ENCODE measurements at regions not wholly inside any gene's neighbourhood (a gene's known extent, or its start where the extent isn't known, plus 50 kb on each side); places are given as distances from the start of the nearest gene placed in this dataset.
"Not testable (repeated sequence)": the region's sequence is repeated elsewhere in the genome, so short reads cannot be mapped to it uniquely, and the experiment has no call there.

DNA sequence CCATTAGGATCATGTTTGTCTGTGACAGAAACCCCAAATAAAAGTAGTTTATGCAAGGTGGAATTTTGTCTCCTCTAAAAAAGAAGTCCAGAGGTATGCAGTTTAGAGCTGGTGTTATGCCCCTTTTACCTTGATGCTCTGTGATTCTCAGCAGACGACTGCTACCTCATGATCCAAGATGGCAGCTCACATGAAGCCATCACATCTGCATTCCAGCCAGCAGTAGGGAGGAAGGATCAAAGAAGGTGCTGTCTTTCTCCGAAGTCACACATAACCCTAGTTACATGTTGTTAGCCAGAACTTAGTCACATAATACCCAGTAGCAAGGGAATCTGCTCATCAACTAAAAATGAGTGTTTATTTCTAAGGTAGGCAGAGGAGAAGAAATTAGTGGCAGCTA is 135.7 kb upstream of the HS3ST2 start:
- DNase-seq (ENCODE audit: low read depth in 2 of 2) = no peak

- no peak for DNase-seq (ENCODE audit: low read depth in 2 of 2)
Observed at GRCh38 chr16:22681554-22682291, 132.2 kb upstream of the HS3ST2 start.

GRCh38 chr16:22683258-22683657 is 130.7 kb upstream of the HS3ST2 start:
- no peak for DNase-seq (ENCODE audit: low read depth in 2 of 2)

DNA sequence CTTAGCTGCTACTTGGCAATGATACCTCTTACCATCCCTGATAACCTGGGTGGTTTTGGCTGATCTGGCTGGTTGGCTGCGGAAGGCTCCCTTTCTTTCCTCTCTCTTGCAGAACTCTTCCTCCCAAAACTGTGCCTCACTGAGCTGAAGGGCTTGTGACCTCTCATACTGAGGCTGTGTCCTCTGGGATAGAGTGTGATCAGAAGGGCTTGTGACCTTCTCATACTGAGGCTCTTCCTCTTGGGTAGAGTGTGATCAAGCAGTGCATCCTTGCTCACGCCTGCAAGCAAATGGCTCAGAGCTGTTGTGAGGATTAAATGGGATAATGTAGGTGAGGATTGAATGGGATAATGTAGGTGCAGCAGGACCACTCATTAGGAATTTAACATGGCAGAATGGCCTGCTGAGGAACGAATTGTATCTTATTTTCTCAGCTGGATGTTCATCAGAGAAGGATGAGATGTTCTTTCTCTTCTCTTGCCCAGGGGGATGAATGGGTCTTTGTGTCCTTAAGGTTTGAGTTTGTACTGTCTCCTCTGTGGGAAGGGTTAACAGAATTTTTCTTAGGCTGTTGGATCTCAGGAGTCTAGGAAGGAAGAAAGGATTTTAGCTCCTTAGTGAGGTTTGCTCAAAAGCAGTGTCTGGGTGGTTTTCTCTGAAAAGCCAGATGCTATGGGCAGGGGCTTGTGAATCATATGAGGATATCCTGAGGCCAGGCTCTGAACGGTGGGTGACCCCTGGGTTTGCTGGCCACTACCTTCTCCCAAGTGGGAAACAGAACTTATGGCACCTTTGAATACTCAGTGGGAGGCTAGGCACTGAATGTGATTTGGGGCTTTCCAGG is 130.0 kb upstream of the HS3ST2 start:
- no peak for DNase-seq (ENCODE audit: low read depth in 2 of 2)

DNA sequence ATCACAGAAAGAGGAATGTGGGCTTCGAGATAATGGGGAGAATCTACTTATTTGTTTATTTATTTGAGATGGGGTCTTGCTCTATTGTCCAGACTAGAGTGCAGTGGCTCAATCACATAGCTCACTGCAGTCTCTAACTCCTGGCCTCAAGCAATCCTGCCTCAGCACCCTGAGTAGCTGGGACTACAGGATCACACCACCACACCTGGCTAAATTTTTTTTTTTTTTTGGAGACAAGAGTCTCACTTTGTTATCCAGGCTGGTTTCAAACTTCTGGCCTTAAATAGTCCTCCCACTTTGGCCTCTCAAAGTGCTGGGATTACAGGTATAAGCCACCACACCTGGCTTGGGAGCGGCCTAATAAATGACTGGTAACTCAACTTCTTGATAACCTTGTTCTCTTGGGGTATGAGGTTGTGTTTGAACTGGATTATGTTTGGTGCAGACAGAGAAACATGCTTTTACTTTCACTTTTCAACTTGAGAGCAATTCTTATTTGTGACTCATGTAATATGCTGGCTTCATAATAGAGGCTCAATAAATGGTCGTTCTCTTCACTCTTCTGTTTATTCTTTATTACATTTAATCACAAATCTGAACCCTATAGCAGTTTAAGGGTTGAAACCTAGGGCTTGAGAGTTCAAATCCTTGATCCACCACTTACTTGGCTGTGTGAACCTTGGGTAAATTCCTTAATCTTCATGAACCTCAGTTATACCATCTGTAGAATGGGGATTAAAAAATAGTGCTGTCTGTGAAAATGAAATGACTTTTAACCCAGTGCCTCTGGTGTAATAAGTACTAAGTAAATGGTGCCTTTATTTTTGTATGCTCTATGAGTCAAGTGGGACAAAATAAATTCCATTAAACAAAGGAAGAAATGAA is 129.1 kb upstream of the HS3ST2 start:
- no peak for DNase-seq (ENCODE audit: low read depth in 2 of 2)

DNA sequence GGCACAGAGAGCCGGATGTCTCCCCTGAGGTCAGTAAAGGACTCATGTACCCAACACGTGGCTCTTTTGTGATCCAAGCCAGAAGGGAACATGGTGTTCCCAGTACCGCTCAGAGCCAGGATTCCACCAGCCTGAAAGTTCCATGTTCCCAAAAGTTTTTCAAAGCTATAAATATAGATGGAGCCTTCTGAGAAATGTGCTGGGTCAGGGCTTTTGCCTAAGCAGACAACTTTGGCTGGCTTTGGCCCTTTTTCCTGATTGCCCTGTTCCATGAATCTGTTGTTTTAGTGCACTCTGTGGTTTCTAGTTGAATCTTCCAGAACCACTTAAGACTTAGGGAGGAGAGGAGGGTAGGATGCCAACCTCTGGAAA is 128.5 kb upstream of the HS3ST2 start:
- DNase-seq (ENCODE audit: low read depth in 2 of 2) = no peak

DNA sequence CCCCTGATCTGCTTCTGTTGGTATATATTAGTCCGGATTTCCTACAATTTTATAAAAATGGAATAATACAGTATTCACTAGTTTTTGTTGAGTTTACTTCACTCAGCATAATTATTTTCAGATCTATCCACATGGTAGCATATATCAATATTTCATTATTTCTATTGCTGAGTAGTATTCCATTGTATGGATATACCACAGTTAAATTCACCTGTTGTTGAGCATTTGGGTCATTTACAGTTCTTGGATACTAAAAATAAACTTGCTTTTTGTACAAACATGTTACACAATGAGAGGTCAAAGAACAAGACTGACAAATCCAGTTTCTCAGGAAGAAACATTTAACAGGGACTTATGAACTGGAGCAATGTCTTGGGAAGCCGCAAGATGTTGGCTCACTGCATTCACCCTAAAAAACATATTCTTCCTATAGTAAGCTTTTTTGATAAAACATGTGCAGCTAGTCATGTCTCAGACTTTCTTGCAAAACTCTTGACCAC is 126.9 kb upstream of the HS3ST2 start:
- no peak for DNase-seq (ENCODE audit: low read depth in 2 of 2)

DNA sequence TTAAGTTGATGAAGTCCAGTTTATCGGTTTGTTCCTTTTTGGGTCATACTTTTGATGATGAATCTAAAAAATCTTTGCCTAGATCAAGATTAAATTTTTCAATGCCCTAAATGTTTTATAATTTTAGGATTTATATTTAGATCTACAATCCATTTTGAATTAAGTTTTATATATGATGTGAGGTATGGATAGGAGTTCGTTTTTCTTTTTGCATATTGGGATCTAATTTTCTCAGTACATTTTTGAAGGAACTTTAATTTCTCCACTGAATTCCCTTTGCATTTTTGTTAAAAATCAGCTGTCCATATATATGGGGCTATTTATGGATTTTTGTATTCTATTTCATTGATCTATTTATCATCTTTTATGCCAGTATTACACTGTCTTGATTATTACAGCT is 125.5 kb upstream of the HS3ST2 start:
- no peak for DNase-seq (ENCODE audit: low read depth in 2 of 2)

GRCh38 chr16:22688930-22689329 is 125.0 kb upstream of the HS3ST2 start:
- no peak for DNase-seq (ENCODE audit: low read depth in 2 of 2)

GRCh38 chr16:22691335-22691734 is 122.6 kb upstream of the HS3ST2 start:
- no peak for DNase-seq (ENCODE audit: low read depth in 2 of 2)

GRCh38 chr16:22692034-22692433 is 121.9 kb upstream of the HS3ST2 start:
- no peak for DNase-seq (ENCODE audit: low read depth in 2 of 2)

GRCh38 chr16:22692916-22693637 is 120.9 kb upstream of the HS3ST2 start:
- DNase-seq (ENCODE audit: low read depth in 2 of 2) = no peak

- DNase-seq (ENCODE audit: low read depth in 2 of 2) = no peak
Observed at GRCh38 chr16:22693638-22694340, 120.2 kb upstream of the HS3ST2 start.

DNA sequence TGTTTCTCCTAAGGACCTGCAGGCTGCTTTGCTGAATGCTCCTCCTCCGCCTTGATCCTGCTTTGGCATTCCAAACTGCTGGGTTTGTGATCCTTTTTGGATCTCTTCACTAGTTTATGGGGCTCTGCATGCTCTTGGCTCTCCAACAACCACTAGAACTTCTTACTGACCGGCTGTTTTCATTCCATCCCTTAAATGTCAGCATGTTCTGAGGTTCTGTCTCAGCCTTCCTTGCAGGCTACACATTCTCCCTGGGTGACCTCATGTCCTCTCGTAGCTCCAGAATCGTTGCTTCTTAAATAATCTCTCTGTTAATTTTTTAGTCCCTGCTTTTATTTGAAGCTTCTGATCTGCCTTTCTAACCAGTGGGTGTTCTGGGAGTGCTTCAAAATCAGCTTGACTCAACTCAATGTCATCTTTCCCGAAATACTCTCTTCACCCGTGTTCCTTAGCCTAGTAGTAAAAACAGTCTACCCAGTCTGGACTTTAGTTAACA is 119.0 kb upstream of the HS3ST2 start:
- peak; percentile 45 to 48 for DNase-seq (ENCODE audit: low read depth in 2 of 2)

- DNase-seq (ENCODE audit: low read depth in 2 of 2) = not testable (repeated sequence)
Observed at GRCh38 chr16:22695773-22696172, 118.2 kb upstream of the HS3ST2 start.

- DNase-seq (ENCODE audit: low read depth in 2 of 2) = no peak
Observed at GRCh38 chr16:22699356-22699755, 114.6 kb upstream of the HS3ST2 start.

GRCh38 chr16:22705799-22706198 is 108.2 kb upstream of the HS3ST2 start:
- DNase-seq (ENCODE audit: low read depth in 2 of 2) = no peak

GRCh38 chr16:22710326-22710725 is 103.6 kb upstream of the HS3ST2 start:
- DNase-seq (ENCODE audit: low read depth in 2 of 2) = no peak

- no peak for DNase-seq (ENCODE audit: low read depth in 2 of 2)
Observed at GRCh38 chr16:22711847-22712246, 102.1 kb upstream of the HS3ST2 start.

GRCh38 chr16:22712471-22712870 is 101.5 kb upstream of the HS3ST2 start:
- DNase-seq (ENCODE audit: low read depth in 2 of 2) = no peak

DNA sequence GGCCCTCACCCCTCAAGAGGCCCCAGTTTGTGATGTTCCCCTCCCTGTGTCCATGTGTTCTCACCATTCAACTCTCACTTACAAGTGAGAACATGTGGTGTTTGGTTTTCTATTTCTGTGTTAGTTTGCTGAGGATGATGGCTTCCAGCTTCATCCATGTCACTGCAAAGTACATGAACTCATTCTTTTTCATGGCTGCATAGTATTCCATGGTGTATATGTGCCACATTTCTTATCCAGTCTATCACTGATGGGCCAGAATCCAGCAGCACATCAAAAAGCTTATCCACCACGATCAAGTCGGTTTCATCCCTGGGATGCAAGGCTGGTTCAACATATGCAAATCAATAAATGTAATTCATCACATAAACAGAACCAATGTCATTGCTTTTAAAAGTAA is 95.4 kb upstream of the HS3ST2 start:
- not testable (repeated sequence) for DNase-seq (ENCODE audit: low read depth in 2 of 2)
